IPS DF 19.7 (cell line): ENCODE measurements at regions not wholly inside any gene's neighbourhood (a gene's known extent, or its start where the extent isn't known, plus 50 kb on each side); places are given as distances from the start of the nearest gene placed in this dataset.
A peak's percentile ranks its signal among the peaks of the same experiment; 100 is the strongest.
"Not testable (repeated sequence)": the region's sequence is repeated elsewhere in the genome, so short reads cannot be mapped to it uniquely, and the experiment has no call there.

Experiments used
- DNase-seq: peaks from one replicate; pipeline ENCODE4 v3.0.0-alpha.2; 2013; ENCODE audit warnings: low read depth, low spot score

DNA sequence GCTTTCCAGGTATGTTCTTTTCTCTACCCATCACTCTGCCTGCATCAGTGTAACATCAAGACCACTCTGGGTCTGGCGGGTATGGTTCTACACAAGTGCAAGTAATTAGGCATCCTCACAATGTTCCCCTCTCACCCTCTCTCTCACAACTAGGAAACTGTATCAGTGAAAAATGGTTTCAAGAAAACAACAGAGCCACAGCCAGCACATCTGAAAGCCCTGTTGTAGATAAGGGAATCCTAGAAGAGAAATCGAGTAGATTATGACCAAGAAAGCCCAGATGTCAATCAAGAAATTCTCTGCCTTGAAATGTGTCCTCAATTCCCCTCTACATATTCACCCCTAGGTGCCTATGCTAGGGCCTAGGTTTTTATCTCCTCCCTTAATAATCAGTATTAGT is 281.3 kb upstream of the ANKRD50 start:
- DNase-seq = no peak

DNA sequence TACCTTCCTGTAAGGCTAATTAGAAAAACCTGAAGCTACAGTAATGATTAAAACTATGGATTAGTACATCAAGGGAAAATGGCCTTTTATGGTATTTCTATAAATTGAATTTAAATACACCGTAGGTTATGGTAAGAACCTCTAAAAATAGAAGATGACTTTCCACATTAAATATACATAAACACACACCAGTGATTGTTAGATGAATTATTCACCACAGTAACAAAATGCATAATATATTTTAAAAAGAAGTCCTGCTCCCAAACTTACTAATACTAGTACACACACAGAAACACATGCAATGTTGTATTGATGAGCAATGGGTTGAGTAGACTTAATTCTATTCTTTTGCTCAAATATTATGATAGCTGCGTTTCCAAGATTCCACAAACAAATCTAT is 277.9 kb upstream of the ANKRD50 start:
- no peak for DNase-seq

DNA sequence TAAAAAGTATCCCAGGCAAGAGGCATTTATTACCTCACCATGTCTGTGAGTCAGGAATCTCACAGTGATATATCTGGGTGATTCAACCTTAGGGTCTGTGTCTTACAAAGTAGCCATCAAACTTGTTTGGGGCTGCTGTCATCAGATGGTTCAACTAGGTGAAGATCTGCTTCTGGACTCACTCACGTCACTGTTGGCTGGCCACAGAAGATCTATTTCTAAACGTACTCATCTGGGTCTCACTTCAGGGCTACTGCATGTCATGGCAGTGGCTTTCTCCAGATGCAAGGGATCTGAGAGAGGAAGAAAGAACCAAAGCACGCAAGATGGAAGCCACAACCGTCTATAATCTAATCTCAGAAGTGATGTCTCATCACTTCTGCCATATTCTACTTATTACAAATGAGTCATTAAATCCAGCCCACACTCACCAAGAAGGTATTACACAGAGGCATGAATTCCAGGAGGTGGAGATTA is 267.8 kb upstream of the ANKRD50 start:
- DNase-seq = no peak

DNA sequence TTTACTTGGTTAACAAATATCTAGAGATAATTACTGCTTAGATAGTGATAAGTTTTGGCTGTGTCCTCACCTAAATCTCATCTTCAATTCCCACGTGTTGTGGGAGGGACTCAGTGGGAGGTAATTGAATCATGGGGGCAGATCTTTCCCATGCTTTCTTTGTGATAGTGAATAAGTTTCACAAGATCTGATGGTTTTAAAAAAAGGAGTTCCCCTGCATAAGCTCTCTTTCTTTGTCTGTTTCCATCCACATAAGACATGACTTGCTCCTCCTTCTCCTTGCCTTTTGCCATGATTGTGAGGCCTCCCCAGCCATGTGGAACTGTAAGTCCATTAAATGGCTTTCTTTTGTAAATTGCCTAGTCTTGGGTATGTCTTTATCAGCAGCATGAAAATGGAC is 266.0 kb upstream of the ANKRD50 start:
- not testable (repeated sequence) for DNase-seq

DNA sequence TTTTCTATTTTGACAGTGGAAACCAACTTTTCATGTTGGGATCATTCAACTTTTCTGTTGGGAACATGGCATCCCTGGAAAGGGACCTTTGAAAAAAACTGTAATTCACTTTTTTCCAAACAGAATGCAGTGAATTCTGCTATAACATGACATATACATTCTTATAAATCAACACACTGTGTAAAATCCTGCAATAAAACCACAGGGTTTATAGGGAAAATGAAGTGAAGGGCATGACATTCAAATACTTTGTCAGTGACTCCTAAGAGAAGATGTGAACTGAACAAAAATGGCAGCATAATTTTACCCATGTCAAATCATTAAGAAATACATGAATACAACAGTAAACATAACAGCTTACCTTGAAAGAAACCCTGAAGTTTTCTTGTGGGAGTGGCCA is 264.5 kb upstream of the ANKRD50 start:
- no peak for DNase-seq

DNA sequence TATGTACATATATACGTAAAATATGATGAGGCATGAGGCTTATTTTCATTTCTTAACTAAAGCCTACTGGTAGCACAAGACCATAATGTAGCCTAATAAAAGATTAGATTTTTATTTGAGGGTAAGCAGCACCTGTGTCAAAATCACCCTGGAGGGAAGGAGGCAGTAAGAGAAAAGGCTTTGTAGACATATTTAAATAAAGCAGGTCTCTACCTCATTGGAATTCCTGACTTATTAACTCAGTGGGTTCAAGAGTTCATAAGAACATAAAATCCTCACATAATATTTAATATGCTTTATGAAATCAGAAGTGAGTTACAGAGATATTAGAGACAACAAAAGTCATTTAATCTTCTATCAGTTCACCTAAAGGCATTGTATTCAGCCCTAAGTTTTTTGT is 261.6 kb upstream of the ANKRD50 start:
- DNase-seq = no peak

DNA sequence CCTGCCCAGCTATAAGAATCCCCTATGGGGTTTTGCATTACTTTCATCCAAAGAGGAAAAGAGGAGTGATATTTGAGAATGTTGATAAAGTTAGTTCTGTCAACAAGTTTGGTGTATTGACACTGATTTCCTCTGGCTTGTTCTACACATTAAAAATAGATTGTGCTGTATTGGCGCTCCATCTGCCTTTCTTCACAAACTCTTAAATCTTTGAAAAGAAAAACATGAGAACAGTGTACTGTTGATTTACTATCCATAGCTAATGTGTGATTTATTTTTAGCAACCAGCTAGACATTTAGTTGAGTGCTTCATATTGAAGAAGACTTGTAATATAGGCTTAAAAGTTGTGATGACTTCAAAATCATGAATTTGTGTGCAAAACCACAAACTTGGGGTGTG is 261.2 kb upstream of the ANKRD50 start:
- no peak for DNase-seq

DNA sequence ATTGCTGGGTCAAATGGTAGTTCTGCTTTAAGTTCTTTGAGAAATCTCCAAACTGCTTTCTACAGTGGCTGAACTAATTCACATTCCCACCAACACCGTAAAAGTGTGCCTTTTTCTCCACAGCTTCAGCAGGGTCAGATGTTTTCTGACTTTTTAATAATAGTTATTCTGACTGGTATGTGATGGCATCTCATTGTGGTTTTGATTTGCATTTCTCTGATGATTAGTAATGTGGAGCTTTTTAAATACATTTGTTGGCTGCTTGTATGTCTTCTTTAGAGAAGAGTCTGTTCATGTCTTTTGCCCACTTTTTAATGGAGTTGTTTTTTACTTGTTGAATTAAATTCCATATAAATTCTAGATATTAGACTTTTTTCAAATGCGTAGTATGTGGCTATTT is 257.5 kb upstream of the ANKRD50 start:
- no peak for DNase-seq

DNA sequence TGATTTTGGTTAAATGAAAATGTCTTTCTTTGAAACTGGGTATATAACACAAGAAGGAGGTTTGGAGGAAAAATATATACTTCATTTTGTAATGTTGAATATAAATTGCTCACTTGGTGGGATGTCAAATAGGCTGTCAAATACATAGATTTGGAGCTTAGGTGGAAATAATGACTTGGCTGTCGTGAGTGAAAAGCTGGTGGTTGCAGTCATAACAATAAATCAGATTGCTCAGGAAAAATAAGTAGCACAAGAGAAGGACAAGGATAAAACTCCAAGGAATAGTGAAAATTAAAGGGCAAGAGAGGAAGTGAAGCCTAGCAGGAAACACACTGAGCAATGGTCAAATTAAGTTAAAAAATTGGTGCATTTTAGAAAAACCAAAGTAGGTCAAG is 253.0 kb upstream of the ANKRD50 start:
- DNase-seq = no peak

DNA sequence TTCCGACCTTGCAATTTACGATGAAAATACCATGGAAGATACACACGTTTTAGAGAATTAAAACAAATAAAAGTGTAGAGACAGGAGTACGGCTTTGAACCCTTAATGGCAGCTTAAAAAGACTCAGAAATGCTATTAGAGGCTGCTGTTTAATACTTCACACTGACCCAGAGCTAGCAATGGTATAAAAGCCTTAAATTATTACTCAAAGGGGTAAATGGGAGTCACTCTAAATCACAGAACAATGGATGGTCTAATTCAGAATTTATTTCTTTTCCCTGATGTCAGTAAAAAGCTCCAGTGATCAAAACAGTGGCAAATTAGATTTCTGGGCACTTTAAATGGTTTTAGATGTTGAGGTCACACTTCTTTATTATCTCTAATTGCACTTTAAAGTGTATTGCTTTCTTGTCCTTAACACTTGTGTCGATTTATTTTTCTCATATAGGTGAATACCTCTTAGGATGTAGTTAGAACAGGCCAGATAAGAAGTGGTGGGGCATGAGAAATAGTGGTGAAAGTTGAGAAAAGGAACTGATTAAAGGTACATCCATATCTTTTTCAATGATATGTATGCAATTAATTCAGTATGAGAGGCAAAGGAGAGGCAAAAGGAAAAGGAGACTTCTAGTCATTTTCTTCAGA is 252.4 kb upstream of the ANKRD50 start:
- no peak for DNase-seq

DNA sequence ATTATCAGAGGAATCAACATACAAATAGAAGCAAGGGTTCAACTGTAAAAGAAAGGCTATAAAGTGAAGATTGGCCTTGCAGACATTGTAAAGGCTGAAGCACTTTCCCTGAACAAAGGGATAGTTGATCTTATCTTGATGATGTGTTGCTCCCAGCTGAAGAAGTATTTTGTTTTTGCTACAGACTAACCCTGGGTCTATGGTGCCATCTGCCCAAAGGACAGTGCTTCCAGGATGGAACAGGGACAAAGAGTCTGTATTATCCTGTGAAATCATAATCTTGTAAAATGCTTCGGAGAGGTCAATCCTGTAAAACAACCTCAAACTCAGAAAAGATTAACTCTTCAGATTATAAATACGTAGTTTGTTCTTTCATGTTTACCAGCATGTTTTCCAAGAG is 251.7 kb upstream of the ANKRD50 start:
- DNase-seq = no peak

DNA sequence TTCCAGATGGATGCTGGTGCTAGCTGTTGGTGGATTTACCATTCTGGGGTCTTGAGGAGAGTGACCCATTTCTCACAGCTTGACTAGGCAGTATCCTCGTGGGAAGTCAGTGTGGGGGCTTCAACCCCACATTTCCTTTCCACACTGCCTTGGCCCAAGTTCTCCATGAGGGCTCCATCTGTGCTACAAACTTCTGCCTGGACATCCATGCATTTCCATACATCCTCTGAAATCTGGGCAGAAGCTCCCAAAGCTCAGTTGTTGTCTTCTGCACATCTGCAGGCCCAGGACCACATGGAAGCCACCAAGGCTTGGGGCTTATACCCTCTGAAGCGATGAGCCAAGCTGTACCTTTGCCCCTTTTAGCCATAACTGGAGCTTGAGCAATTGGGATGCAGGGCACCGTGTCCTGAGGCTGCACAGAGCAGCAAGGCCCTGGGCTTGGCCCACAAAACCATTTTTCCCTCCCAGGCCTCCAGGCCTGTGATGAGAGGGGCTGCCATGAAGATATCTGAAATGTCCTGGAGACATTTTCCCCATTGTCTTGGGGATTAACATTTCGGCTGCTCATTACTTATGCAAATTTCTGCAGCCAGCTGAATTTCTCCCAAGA is 248.7 kb upstream of the ANKRD50 start:
- no peak for DNase-seq

DNA sequence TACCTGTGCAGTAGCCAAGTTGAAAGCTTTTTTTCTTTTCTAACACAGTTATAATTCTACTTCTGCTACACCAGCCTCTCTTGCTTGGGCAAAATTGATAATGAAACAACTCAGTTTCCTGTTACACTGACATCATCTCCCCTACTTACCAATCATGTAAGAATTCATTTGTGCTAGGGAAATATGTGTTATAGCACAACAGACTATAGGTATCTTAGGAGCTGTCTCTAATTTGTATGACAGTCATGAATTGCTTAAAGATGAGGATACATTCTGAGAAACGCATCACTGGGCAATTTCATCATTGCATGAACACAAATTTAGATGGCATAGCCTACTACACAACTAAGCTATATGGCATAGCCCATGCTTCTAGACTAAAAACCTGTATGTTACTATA is 246.3 kb upstream of the ANKRD50 start:
- DNase-seq = no peak

DNA sequence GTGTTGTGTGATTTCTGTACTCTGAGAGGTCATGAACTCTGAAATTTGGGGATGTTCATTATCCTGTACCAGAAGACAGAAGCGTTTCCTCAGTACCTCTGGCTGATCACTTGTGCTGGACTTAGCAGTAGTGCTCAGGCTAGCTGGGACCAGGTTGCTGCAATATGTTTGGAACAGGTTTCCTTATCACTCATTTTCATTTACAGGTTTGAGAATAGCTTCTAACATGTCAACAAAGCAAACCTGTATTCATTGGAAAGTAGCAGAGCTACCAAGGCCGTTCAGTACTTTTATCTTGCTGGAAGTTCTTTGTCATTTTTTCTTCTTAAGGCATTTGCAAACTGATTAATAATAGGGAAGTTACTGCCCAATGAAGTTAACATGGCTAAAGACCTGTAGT is 242.9 kb upstream of the ANKRD50 start:
- DNase-seq = no peak

DNA sequence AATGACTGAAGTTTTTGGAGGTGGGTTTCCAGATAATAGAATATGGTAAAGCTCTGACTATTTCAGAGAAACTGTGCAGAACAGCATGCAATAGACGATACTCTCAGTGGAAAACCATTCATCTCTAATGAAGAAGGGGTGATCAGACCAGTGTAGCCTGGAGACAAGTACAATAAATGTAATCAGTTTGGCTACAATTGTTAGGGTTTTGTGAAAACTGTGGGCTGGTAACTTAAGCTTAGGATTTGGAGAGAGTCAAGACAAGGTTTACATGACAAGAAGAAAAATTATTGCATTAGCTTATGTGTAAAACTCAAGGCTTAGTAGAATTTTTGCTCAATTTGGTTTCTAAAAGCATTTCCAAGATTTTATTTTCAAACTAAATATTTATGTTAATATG is 241.5 kb upstream of the ANKRD50 start:
- no peak for DNase-seq

DNA sequence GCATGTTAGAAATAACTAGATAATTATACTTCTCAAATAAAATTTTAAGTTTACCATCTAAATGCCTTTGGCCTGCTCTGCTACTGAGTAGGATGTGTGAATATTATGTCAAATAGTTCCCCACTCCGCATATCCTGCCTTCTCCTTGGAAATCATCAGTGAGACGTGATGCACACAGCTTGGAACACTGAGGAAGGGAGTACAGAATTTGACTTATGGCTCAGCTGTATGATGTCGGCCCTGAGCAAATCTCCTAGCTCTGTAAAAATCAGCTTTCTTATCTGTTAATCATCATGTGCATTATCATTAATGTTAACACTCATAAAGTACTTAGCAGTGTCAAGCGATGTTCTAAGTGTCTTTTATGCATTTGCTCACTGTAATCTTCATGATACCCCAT is 241.0 kb upstream of the ANKRD50 start:
- DNase-seq = no peak

DNA sequence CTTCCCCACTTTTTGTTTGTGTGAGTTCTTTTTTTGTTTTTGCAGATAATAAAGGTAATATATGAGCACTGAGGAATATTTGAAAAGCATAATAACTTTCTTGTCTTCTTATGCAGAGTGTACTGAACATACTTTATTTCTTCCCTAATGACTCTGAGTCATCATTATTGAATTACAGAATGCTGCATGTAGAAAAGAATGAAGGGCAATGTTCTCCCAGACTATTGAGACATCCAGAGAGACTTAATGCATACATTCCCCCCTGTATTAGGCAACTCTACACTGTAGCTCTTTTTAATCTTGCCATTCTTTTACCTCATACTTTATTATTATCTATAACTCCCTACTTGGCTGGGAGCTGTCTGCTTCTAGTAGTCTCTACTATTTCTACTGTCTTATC is 240.5 kb upstream of the ANKRD50 start:
- DNase-seq = no peak

DNA sequence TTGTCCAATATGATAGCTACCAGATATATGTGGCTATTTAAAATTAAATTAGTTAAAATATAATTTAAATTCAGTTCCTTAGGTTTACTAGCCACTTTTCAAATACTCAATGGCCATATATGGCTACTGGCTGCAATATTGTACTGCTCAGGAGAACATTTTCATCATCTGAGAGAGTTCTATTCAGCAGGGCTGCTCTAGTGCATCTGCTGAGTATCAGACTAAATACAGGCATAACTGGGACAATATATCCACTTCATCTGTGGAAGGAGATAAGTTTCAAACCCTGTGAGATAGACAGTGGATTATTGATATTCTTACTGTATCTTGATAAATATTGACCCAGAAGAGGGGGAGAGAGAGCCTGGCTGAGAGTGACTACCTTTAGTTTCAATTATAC is 240.1 kb upstream of the ANKRD50 start:
- no peak for DNase-seq

DNA sequence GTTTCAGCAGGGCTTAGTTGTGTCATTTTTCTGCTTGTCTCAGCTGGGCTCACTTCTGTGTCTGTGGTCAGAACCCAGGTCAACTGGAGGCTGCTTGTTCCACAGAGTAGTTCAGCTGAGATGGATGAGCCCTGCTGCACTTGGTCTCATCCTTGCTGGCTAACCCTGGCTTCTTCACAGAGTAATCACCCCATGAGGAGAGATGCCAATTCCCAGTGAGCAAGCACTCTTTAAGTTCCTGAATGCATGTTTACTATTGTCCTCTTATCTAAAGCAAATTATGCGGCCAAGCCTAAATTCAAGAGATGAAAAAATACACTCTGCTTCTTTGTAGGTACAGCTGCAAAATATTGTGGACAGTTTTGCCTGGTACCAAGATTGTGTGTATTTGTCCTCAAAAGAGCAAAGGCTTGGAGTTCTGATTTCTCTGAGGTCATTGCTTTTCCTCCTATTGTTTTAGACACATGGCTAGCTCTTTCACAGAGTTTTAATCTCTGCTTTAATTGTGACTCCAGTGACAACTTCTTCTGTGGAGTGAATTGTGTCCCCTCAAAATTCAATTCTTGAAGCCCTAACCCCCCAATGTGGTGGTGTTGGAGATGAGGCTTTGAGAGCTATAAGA is 236.6 kb upstream of the ANKRD50 start:
- no peak for DNase-seq

DNA sequence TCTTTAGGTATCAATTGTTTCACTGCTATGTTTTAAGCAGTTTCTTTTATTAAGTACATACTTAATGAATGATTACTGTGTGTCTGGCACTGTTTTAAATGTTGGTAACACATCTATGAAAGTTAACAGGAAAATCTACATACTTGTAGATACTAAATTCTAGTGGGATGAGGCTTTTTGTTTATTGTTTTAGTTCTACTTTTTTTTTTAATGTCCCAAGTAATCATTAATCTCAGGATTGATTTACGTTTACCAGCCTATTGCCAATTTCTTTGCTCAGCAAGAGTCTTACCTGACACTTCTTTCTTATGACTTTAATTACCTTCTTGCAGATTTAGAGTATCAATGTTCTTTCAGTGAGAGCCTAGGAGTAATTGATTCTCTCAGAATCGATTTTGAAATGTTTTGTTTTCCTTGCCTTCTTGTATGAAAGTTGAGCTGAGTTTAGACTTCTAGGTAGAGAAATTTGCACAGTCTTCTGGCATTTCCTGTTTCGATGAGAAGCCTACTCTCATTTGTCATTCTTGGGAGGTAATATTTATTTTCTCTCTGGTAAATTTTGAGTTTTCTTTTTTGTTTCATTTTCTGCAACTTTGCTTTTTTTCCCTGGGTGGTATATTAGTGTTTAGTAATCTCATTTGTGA is 235.2 kb upstream of the ANKRD50 start:
- no peak for DNase-seq

DNA sequence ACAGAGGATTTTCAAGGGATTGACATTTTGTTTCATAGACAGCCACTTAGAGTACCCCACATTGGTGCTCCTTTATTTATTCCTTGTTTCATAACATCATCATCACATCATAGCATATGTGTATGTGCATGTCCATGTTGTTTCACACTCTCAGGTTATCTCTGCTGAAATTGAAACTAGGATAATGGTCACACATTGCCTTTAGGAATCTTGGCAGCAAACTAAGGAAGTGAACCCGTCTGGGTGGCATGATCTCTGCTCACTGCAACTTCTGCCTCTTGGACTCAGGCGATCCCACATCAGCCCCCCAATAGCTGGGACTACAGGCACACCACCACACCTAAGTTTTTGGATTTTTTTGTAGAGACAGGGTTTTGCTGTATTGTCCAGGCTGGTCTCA is 234.2 kb upstream of the ANKRD50 start:
- no peak for DNase-seq

DNA sequence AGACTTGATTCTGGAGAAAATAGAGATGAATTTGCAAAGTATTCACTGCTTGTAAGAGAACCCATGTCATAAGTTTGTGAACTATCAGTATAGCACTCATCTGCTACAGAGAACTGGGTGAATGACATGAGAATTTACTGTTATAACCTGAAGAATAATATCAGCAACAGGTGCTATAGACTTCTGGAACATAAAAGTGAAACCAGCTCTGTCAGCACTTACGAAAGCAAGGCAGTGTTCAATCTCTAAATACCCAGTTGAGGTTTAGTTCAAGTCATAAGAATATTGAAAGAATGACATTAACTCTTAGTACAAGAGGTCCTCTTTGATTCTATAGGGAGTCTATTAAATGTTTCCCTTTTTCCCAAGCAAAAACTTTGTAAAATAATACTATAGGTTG is 232.9 kb upstream of the ANKRD50 start:
- DNase-seq = no peak

DNA sequence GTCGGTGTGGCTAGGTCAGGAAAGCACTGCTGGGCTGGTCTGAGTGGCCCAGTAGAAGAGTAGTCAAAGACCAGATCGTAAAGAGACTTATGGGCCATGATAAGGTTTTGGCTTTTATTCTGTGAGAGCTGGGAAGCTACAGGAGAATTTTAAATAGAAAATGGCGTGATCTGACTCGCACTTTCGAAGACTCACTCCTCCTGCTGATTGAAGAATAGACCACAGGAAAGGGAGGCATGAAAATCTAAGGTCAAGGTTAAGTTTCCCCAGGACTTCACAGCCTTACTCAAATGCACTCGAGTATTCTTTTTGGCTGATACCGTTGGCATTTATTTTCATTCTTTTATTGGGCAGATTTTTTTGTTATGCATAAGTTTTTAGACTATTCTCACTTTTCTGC is 231.4 kb upstream of the ANKRD50 start:
- peak; percentile 15 for DNase-seq
